ENCODE measurements at regions not wholly inside any gene's neighbourhood (a gene's known extent, or its start where the extent isn't known, plus 50 kb on each side); places are given as distances from the start of the nearest gene placed in this dataset.

- TF ChIP-seq, protein P1, sequence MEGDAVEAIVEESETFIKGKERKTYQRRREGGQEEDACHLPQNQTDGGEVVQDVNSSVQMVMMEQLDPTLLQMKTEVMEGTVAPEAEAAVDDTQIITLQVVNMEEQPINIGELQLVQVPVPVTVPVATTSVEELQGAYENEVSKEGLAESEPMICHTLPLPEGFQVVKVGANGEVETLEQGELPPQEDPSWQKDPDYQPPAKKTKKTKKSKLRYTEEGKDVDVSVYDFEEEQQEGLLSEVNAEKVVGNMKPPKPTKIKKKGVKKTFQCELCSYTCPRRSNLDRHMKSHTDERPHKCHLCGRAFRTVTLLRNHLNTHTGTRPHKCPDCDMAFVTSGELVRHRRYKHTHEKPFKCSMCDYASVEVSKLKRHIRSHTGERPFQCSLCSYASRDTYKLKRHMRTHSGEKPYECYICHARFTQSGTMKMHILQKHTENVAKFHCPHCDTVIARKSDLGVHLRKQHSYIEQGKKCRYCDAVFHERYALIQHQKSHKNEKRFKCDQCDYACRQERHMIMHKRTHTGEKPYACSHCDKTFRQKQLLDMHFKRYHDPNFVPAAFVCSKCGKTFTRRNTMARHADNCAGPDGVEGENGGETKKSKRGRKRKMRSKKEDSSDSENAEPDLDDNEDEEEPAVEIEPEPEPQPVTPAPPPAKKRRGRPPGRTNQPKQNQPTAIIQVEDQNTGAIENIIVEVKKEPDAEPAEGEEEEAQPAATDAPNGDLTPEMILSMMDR (conservative IDR thresholded peaks at IDR 0.05 in 1 of 2, IDR thresholded peaks at IDR 0.05 in 1 of 2; ENCODE audit: extremely low read depth in 1 of 2, insufficient read depth in 1 of 2, low read depth in 1 of 2, low read length in 2 of 2) = no peak
- TF ChIP-seq EZH2 (IDR thresholded peaks at IDR 0.05; ENCODE audit: borderline replicate concordance, low read length) = no peak
These were observed 149.0 kb downstream of the KITLG start for GRCh38 chr12:88431246-88431645.
